OCI-LY7 (cell line): ENCODE measurements at regions not wholly inside any gene's neighbourhood (a gene's known extent, or its start where the extent isn't known, plus 50 kb on each side); places are given as distances from the start of the nearest gene placed in this dataset.

Experiments
- BruUV-seq: library from RNA; stranded (reverse); fragments of 400-500 nt; replicated peaks from 2 replicates; lab custom pipeline; 2021; lab: Mats Ljungman, UMichigan
- CTCF ChIA-PET: fragments of 300-600 bp; sonication (Branson Sonifier 250); formaldehyde crosslinking; loops from one replicate; lab custom pipeline; 2022; ENCODE audit warnings: antibody characterized with exemption; ENCODE audit not compliant: unreplicated experiment; lab: Charles Lee
- POLR2A ChIA-PET: fragments of 300-600 bp; sonication (Branson Sonifier 250); formaldehyde crosslinking; loops from one replicate; lab custom pipeline; 2022; ENCODE audit warnings: antibody characterized with exemption; lab: Charles Lee
- DNase-seq: peaks from one replicate; pipeline ENCODE4 v3.0.0-alpha.2; 2015; ENCODE audit warnings: low spot score
- H2AFZ ChIP-seq: fragments of 200-600 bp; sonication (generic), shearing (Covaris generic); 2 replicates; pipeline ENCODE4 v1.6.1; 2014; ENCODE audit warnings: mild to moderate bottlenecking, antibody characterized with exemption, low read length, moderate library complexity
- H3K27ac ChIP-seq: fragments of 200-600 bp; sonication (generic); 2 replicates; pipeline ENCODE4 v1.5.1; 2014; ENCODE audit warnings: mixed run types, low read depth, mild to moderate bottlenecking, moderate library complexity, low read length, inconsistent platforms; ENCODE audit not compliant: poor library complexity, severe bottlenecking
- H3K36me3 ChIP-seq: fragments of 200-600 bp; sonication (generic); 2 replicates; pipeline ENCODE4 v1.6.1; 2014; ENCODE audit warnings: mild to moderate bottlenecking, antibody characterized with exemption, low read length, moderate library complexity, mixed read lengths; ENCODE audit not compliant: insufficient read depth
- H3K4me1 ChIP-seq: fragments of 200-600 bp; sonication (generic); 2 replicates; pipeline ENCODE4 v1.5.1; 2014; ENCODE audit warnings: mild to moderate bottlenecking, low read length; ENCODE audit not compliant: insufficient read depth, poor library complexity, severe bottlenecking
- H3K4me2 ChIP-seq: fragments of 200-600 bp; sonication (generic); 2 replicates; pipeline ENCODE4 v1.6.1; 2014; ENCODE audit warnings: mild to moderate bottlenecking, low read length
- H3K4me3 ChIP-seq: fragments of 200-600 bp; sonication (generic); 2 replicates; pipeline ENCODE4 v1.5.1; 2014; ENCODE audit warnings: mild to moderate bottlenecking, low read depth, low read length; ENCODE audit not compliant: poor library complexity, severe bottlenecking
- H3K79me2 ChIP-seq: fragments of 200-600 bp; sonication (generic); 2 replicates; pipeline ENCODE4 v1.6.1; 2016; ENCODE audit warnings: low read depth, mild to moderate bottlenecking, low read length, moderate library complexity, mixed read lengths; ENCODE audit not compliant: insufficient read depth
- H3K9me2 ChIP-seq: fragments of 200-600 bp; sonication (generic); 2 replicates; pipeline ENCODE4 v1.6.1; 2016; ENCODE audit warnings: mild to moderate bottlenecking, low read length, mixed read lengths; ENCODE audit not compliant: insufficient read depth
- H3K9me3 ChIP-seq: fragments of 200-600 bp; sonication (generic); 2 replicates; pipeline ENCODE4 v1.6.1; 2014; ENCODE audit warnings: mild to moderate bottlenecking, mixed run types, low read length, mixed read lengths
- H4K20me1 ChIP-seq: fragments of 200-600 bp; sonication (generic); 2 replicates; pipeline ENCODE4 v1.6.1; 2014; ENCODE audit warnings: mild to moderate bottlenecking, antibody characterized with exemption, low read length, moderate library complexity, mixed read lengths; ENCODE audit not compliant: insufficient read depth
- EZH2phosphoT487 ChIP-seq: fragments of 200-600 bp; sonication (generic); IDR thresholded peaks from 2 replicates; pipeline ENCODE4 v1.6.1; 2018; ENCODE audit warnings: low read depth, borderline replicate concordance, mild to moderate bottlenecking, mixed run types, antibody characterized with exemption, low read length, moderate library complexity, mixed read lengths
- intact Hi-C: fragments of 100-400 bp; cut with micrococcal nuclease; formaldehyde crosslinking; loops from one replicate; pipeline ENCODE4 v1.10.0; 2022; ENCODE audit not compliant: unreplicated experiment
- TF ChIP-seq, protein P1 (sequence below): fragments of 200-600 bp; sonication (generic); conservative IDR thresholded peaks from 2 replicates; pipeline ENCODE4 v1.5.1; 2014; ENCODE audit warnings: mild to moderate bottlenecking, antibody characterized with exemption, low read length, moderate library complexity, mixed read lengths

DNA sequence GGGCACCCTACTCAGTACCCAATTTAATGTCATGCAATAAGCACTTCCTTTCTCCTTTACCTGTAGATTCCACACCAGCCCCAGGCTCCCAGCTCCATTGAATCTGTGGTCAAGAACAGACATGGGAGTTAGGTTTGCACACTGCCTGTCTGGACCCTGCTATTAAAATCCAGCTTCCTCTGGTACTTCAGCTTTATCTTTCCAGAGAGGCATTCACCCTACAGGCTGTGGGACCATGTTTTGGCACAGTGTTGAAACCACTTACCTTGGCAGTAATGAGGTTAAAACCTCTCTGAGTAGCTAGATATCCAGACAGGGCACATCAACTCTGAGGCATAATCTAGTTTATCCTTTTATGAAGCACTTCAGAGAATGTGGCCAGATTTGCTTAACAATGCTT, 191.5 kb upstream of the PCSK5 start:
- no peak for DNase-seq
- H3K36me3 ChIP-seq = no peaks in the 10 kb centered on the region
- POLR2A ChIA-PET = no interaction called here
- no peak overlapping the region for H2AFZ ChIP-seq
- no TSS peak for BruUV-seq
- H3K9me2 ChIP-seq = no peaks in the 10 kb centered on the region
- no peak overlapping the region for H3K4me3 ChIP-seq
- no peaks in the 10 kb centered on the region for H3K79me2 ChIP-seq
- no peaks in the 10 kb centered on the region for H3K9me3 ChIP-seq
- TF ChIP-seq, protein P1, sequence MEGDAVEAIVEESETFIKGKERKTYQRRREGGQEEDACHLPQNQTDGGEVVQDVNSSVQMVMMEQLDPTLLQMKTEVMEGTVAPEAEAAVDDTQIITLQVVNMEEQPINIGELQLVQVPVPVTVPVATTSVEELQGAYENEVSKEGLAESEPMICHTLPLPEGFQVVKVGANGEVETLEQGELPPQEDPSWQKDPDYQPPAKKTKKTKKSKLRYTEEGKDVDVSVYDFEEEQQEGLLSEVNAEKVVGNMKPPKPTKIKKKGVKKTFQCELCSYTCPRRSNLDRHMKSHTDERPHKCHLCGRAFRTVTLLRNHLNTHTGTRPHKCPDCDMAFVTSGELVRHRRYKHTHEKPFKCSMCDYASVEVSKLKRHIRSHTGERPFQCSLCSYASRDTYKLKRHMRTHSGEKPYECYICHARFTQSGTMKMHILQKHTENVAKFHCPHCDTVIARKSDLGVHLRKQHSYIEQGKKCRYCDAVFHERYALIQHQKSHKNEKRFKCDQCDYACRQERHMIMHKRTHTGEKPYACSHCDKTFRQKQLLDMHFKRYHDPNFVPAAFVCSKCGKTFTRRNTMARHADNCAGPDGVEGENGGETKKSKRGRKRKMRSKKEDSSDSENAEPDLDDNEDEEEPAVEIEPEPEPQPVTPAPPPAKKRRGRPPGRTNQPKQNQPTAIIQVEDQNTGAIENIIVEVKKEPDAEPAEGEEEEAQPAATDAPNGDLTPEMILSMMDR = no peak
- no peak for TF ChIP-seq EZH2phosphoT487
- H3K4me2 ChIP-seq = no peak overlapping the region
- no peaks in the 10 kb centered on the region for H4K20me1 ChIP-seq
- H3K27ac ChIP-seq = no peak overlapping the region
- intact Hi-C loops = no loop called here
- peaks cover 7% of the 10 kb centered on the region for H3K4me1 ChIP-seq
- CTCF ChIA-PET = no interaction called here

DNA sequence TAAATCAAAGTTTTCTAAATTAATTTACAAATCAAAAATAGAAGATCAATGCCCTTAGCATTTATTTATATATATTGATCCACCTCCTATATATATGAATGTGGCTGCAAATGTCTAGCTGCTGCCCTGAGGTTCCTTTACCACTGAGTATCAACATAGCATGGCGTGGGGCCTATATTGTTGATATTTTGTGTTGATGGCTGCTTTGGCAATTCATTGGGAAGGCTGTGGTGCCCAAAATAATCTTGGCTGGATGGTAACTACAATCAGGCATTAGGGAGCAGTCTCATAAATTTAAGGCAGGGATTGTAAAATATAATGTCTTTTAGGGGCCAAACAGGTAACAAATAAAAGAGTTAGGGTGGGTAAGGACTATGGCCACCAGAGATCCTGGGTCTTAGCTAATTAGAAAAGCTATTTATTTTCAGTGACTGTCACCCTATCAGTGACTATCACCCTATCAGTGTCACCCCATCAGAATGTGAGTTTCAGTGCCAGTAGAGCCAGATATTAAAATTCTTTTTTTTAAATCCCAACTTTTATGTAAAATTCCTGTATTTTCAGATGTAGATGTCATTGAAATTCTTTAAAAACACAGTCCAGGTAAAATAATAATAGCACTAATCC, 190.7 kb upstream of the PCSK5 start:
- Histone ChIP-seq H3K9me3 (no peaks in the 10 kb centered on the region), H3K36me3 (no peaks in the 10 kb centered on the region), H3K27ac (no peak overlapping the region), H2AFZ (no peak overlapping the region; the same call in 1 of the 2 replicates), H3K79me2 (no peaks in the 10 kb centered on the region), H4K20me1 (no peaks in the 10 kb centered on the region), H3K9me2 (no peaks in the 10 kb centered on the region), H3K4me2 (no peak overlapping the region), H3K4me3 (no peak overlapping the region), H3K4me1 (peaks cover 6% of the 10 kb centered on the region)
- no peak for TF ChIP-seq EZH2phosphoT487
- TF ChIP-seq, protein P1 = no peak
- BruUV-seq = no TSS peak
- POLR2A ChIA-PET = no interaction called here
- intact Hi-C loops = no loop called here
- CTCF ChIA-PET = no interaction called here
- no peak for DNase-seq

DNA sequence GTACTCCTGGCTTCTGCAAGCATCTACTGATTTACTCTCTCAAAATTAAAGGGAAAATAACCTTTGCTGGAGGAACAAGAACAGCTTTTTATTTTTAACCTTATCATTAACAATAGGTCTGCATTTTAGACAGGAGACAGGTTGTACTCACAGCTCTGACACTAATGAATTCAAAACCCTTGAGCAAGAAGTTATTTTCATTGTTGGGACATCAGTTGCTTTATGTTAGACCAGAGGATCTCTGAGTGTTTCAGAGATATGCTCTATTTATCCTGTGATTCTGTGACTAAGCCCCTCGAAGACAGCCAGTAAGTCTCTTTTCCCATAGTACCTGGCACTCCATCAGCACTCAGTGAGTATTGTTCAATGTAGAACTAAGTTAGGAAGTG, 190.2 kb upstream of the PCSK5 start:
- CTCF ChIA-PET = no interaction called here
- H3K4me3 ChIP-seq = no peak overlapping the region
- BruUV-seq = no TSS peak

More for the DNA sequence above, 190.2 kb upstream of the PCSK5 start:
- Histone ChIP-seq H3K79me2 (no peaks in the 10 kb centered on the region), H3K4me1 (peaks cover 6% of the 10 kb centered on the region), H4K20me1 (no peaks in the 10 kb centered on the region), H3K9me3 (no peaks in the 10 kb centered on the region), H3K27ac (no peak overlapping the region), H3K4me2 (no peak overlapping the region), H3K36me3 (no peaks in the 10 kb centered on the region), H2AFZ (no peak overlapping the region; the same call in 1 of the 2 replicates), H3K9me2 (no peaks in the 10 kb centered on the region)
- DNase-seq = no peak
- POLR2A ChIA-PET = interaction anchor here (1.0 kb wide), 1 partner anchor 20 kb away, joined by 3 read pairs; no protein-coding TSS in a partner anchor
- TF ChIP-seq, protein P1 = no peak
- TF ChIP-seq EZH2phosphoT487 = no peak
- intact Hi-C loops = no loop called here
